ENCODE measurements at regions not wholly inside any gene's neighbourhood (a gene's known extent, or its start where the extent isn't known, plus 50 kb on each side); places are given as distances from the start of the nearest gene placed in this dataset.
"Not testable (repeated sequence)": the region's sequence is repeated elsewhere in the genome, so short reads cannot be mapped to it uniquely, and the experiment has no call there.

DNA sequence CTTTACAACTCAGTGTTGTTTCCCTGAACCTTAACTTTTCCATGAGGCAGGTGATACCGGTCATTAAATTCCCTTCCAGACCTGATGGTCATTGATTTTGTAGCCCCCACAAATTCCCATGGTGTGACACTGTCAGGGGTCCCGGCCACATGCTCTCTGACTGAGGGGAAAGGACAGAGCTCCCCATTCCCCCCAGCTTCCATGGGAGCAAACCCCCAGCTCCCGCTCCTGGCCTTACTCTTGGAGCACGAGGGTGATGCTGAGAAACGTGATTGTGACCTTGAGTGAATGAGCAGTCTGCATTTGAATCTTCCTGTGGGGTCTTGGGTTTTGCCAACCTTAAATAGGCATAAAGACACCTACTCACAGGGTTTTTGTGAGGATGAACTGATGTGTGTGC is 366.8 kb downstream of the RPS6KC1 start:
- no peak for DNase-seq

DNA sequence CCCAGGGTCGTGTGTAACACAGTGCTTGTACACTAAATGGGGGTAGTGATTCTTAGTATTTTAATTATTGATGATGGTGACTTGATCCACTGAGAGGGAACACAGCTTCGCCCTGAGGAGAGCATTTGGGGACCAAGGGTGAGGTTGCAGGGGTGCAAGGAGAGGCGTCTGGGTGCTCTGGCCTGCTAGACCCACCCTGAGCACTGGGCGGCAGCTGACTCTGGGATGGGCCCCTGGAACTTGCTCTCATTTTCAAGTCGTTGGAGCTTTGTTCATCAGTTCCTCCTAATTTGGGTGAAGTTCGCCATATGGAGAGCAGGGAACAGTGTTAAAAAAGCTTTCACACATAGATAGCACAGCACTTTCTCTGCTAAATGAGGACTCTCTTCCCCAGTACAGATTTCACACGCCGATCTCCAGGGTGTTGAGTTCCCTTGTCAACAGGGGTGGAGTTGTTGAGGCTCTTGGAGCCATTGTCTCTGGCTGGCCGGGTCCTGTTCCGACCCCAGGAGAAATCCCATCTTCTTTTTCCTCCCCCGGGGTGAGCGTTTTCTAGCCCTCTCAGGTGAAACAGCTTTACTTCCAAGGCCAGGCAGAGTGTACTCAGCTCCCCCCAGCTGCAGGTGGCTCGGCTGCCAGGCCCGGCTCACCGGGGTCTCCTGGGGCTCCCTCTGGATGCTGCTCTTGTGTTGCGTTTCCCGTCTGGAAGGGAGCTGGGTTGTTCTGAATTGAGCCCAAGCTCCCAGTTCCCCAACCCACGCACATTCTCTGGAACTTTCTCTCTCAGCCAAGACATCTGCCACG is 367.4 kb downstream of the RPS6KC1 start:
- DNase-seq: peak; percentile 11

DNA sequence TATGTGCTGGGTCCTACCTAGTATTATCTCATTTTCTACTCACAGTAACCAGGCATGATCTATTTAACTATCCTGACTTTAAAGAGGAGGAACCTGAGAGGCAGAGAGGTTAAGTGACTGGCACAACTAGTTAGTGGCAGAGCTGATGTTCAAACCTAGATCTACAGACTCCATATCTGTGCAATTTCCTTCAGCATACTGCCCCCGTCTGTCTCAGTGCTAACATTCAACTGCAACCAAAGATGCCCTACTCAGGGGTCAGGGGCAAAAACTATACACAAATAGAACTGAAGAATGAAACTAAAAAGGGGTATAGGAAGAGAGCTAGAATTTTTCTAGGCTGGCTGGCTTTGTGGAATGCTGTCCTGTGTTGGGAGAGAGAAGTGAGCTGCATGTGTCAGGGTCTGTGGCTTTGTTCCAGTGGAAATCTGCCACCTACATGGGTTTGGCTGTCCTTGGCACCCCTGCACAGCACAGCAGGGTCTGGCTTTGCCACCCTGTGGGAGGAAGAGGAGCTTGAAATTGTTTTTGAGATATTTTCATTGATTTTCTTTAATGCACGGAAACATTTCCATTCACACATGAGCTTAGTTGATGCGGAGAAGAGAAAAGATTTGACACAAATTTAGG is 368.5 kb downstream of the RPS6KC1 start:
- DNase-seq: no peak

DNA sequence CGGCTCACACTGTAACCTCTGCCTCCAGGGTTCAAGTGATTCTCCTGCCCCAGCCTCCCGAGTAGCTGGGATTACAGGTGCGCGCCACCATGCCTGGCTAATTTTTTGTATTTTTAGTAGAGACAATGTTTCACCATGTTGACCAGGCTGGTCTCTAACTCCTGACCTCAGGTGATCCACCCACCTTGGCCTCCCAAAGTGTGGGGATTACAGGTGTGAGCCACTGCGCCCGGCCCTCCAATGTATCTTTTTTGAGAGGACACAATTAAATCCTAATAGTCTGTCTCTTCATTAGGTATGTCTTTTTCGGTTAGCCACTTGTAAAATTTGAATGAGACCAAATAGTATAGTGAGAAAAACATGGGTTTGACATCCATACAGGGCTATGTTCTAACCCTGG is 370.1 kb downstream of the RPS6KC1 start:
- not testable (repeated sequence) for DNase-seq

DNA sequence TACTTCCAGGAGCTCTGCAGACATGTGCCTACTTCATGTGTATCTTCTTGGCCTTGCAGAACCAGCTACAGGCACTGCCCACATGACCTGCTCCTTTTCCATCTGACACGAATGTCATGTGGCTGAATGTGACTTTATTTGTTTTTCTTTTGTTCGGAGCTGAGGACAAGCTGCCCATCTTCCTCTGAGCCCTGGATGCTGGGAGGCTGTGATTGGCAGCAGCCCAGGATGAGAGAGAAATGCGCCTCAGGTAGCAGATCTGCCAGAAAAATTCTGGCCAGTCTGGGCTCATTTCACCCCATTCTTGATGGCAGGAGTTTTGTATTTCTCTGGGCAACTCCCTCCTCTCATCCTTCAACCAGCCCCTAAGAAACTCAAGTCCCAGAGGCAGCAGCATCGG is 372.0 kb downstream of the RPS6KC1 start:
- DNase-seq: no peak

DNA sequence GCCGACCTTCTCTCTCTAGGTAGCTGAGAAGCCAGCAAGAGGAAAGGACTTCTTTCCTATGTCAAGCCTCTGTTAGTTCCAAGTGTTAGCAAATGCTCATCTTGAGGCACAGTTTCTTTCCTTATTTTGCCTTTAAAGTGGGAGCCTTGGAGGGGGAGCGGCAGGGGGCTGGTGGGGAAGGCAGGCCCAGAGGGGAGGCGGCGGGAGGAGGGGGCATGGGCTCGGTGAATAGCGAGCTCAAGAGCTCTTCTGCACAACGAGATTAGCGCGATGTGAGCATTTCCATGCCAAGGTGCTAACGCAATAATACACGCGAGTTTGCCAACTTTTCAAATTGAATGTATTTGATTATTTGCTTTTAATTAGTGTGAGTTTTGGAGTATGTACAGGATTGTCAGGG is 372.6 kb downstream of the RPS6KC1 start:
- DNase-seq: no peak

DNA sequence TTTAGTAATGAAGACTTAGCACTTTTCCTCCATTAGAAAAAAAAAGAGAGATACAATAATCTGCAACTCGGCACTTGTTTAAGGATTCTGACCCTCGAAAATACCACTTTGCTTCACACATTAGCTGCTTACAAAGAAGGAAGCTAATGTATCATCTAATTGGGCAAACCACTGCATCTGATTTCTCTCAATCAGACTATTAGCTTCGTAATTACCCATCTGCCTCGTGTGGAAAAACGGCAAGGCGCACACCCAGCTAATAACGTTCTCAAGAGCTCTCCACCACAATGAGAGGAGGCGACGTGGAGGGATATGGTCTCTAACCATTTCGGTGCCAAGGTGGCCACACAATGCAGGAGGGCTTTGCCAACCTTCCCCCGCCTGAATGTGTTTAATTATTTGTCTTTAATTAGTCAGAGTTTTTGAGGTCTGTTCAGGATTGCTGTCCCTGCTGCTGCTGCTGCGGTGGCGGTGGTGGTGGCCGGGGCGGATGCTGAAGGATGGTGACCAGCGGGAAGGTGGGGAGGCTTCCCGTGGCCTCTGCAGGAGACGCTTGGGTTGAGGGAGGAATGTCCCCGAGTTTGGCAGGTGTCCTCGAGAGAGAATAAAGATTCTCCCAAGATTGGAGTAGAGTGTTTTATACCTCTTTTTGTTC is 374.5 kb downstream of the RPS6KC1 start:
- DNase-seq: no peak

DNA sequence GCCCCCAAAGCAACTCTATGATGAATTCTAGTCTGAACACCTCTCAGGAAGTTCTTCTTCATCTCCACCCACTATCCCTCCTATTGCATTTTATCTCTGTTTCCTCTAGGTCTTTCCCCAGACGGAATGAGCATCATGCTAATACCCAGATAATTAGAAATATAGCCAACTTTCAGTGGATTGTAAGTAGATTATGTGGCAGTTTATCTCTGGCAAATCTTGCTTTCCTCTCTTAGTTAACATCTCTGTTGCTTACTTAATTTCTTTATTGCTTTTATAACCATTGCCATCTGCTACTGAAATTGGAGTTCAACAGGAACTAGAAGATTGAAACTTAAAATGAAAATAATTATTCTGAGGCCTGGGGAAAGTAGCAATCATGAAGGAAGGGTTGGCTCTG is 378.6 kb downstream of the RPS6KC1 start:
- DNase-seq: no peak

DNA sequence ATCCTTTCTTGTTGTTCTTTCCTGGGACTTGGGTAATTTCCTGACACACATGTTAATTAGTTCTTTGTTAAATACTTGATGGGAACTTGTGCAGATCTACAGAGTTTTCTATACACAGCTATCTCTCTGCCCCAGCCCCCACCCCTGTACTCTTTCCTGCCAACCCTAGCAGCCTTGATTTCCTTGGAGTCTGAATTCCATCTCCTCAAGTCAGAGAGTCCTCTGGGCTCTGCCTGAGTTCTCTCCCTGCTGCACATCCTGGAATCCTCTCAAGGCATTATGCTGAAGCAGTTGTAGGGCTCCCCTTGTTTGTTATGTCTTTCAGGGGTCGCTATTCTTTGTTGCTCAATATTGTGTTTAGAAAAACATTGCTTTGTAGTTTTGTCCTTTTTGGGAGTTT is 384.7 kb downstream of the RPS6KC1 start:
- no peak for DNase-seq

DNA sequence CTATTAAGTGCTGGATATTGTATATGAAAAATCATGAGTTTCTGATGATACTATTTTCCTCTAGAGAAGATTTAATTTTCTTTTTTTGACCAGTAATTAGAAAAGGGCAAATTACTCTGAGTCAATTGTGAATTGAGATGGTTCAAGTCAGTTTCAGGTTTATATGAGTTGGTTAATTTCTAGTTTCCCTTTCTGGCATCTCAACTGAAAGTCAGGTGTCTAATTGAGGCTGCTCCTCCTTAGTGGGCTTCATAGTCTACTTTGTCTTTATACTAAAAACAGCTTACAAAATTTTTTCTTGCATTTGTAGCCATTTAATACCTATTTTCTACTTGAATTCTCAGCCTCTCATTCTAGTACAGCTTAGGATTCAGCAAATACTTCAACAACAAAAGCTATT is 387.3 kb downstream of the RPS6KC1 start:
- no peak for DNase-seq

DNA sequence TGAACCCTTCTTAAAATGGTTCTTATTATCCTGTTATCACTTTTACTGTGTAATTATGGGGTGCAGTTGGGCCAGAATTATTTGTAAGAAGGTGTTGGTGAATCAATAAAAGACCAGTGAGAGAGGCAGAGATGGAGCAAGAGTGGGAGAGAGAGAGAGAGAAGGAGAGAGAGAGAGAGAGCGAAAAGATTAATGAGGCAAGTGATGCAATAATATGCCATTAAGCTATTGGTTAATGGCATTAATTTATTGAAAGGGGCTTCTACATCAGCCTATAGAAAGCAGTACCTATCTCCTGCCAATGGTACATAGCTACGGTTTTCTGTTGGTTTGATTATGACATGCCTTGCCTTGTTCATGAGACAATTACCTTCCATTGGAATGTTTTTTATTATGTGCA is 388.7 kb downstream of the RPS6KC1 start:
- no peak for DNase-seq

DNA sequence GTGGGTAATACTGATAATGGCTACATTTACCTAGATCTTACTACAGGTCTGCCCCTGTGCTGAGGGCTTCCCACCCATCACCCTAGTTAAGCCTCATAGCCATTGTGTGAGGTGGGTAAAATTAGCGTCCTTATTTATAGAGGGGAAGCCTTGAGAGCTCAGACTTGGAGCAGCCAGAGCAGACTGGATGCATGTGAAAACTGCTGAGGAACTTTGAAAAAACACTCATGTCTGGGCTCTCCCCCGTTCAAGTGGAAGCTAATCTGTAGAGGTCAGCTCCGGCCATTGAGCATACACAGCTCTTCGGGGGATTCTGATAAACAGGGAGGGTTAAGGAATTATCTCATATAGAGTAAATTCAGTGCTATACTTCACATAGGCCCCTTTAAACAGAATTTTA is 389.7 kb downstream of the RPS6KC1 start:
- no peak for DNase-seq

DNA sequence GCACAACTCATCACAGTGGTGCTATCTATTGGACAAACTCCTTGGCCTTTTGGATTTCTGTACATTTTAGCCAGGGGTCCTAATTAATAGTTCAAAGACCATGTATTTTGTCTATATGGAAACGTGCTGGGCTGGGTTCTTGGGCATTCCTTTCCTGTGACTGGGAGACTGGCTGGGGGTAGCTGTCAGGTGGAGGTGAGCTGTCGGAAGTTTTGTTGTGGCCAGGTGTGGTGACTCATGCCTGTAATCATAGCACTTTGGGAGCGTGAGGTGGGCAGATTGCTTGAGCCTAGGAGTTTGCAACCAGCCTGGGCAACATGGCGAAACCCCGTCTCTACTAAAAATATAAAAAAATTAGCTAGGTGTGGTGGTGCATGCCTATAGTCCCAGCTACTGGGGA is 392.4 kb downstream of the RPS6KC1 start:
- DNase-seq: no peak

DNA sequence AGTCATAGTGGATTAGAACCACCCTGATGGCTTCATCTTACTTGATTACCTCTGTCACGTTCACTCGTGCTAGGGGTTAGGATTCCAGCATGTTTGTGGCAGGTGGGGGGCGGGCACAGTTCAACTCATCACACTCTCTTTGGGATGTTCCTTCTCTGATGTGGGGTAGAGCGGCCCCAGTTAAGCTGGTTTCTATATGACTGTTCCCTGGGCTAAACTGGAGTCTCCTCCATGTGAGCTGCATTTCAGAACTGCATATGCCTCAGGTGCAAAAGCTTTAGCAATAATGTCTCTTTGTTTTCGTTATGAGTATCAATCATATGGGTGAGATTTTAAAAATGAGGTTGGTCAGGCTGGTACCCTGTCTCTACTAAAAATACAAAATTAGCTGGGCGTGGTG is 393.2 kb downstream of the RPS6KC1 start:
- DNase-seq: no peak

DNA sequence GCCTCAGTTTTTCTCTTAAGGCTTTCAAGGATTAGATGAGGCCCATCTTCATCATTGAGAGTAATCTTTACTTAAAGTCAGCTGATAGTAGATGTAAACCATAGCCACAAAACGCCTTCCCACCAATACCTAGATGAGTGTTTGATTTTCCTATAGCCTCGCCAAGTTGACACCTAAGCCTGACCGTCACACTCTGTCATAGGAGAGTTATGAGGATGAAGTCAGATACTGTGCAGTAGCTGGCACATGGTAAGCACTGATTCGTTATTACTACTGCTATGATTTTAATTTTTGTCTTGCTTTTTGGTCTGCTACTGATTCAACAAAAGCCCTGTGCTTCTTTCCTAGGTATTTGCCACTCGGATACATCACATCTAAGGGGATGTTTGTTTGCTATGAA is 395.5 kb downstream of the RPS6KC1 start:
- no peak for DNase-seq

DNA sequence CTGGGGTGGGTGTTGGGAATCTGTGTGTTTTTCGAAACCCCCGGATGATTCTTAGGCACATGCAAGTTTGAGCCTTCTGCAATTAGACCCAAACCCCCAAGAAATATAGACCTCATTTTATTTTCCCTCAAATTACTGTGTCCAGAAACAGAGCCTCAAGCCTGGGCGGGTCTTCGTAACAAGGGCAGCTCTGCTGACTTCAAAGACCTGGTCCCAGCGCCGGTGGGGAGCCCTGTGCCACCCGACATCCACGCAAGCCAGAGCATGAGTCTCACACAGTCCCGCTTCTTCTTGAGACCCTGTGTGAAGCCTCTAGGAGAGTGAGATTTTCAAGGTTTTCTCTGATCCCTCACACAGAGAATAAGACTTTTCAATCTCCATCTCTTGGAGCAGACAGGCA is 397.3 kb downstream of the RPS6KC1 start:
- DNase-seq: no peak

DNA sequence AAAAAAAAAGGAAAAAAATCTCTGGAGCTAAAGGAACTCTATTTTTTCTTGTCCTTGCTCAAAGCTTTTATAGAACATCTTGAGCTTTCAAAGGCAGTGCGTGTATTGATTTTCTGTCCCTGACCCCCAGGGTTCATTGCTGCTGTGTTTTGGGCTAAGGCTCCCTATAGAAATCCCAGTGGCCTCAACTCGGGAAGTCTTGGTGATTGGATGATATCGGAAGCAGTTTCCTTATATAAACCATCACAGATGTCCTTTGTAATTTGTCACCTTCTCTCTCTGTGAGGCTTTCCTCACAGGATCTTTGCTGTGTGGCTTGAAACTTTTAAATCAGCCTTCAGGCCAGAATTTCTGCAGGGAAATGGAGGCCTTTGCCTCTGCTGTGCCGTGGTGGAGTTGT is 397.7 kb downstream of the RPS6KC1 start:
- no peak for DNase-seq

DNA sequence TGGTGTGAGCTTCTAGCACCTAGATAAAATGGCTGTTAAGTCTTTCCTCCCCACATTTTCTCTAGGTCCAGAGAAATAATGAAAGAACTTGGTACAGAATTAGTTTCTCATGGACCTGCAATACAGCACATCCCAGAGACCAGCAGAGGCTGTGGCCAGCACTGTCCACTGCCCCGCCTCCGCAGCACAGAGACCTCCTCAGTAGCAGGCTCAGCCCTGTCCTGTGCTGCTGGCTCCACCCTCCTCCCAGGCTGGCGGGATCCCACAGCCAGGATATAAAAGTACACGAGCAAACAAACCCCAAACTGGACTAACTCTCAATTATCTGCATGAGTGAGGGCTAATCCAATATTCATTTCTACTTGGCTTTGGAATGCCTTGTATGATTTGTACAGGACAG is 401.5 kb downstream of the RPS6KC1 start:
- no peak for DNase-seq

DNA sequence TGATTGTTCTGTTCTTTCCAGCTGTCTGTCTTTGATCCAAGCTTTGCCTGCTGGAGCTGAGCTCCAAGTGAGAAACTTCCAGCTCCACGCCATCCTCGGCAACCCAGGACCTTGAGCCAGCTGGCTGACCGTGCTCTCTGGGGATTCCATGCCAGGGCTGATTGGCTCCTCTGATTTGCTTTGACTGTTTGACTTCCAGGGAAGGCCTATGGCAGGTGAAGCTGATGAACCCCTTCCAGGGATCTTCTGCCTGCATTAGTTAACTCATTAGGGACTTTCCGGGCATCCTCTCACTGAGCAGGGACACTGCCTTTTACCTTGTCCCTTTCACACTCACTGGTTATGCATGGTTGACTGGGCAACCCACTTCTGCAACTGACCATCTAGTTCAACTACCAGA is 406.1 kb downstream of the RPS6KC1 start:
- no peak for DNase-seq

DNA sequence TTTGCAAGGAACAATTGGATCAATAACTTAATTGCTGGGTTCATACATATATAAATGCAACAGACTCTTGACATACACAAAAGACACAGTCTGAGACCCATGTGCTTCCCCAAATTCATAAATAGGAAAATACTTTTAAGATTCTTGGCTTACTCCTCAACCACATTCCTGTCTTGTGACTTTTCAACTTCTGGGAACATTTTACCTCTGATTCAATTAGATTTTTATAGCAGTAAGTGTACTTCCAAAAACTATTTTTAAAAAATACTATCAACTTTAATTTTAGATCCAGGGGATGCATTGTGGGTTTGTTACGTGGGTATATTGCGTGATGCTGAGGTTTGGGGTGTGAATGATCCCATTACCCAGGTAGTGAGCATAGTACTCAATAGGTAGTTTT is 406.7 kb downstream of the RPS6KC1 start:
- DNase-seq: no peak

DNA sequence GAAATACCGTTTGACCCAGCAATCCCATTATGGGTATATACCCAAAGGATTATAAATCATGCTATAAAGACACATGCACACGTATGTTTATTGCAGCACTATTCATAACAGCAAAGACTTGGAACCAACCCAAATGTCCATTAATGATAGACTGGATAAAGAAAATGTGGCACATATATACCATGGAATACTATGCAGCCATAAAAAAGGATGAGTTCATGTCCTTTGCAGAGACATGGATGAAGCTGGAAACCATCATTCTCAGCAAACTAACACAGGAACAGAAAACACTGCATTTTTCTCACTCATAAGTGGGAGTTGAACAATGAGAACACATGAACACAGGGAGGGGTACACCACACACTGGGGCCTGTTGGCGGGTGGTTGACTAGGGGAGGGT is 411.3 kb downstream of the RPS6KC1 start:
- DNase-seq: not testable (repeated sequence)

DNA sequence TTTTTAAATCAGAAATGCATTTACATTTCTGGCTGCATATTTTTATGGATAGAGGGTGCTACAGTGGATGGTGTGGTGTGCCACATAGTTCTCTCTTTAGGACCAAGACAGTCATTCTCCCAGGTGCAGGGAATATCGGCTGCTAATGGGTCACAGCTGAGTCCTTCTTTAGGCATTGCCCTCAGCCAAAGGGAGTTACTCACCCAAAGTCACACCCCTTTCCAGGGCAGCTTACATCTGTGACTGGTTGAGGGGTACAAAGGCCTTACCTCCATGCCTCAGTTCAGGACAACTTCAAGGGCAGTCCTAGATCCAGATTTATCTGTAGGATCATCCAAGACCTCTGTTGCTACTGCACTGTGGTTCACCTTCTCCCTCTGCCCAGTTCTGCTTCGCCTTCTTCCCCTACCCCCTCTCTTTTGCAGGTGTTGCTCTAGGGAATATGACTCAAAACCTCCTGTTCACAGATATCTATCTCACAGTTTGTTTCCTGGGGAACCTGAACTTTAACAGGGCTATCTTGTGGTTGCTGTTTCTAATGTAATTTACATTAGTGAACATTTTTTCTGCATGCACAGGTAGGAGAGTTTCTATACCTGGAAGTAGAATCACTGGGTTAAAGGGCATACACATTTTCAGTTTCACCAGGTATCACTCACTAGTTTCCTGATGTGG is 413.9 kb downstream of the RPS6KC1 start:
- no peak for DNase-seq

DNA sequence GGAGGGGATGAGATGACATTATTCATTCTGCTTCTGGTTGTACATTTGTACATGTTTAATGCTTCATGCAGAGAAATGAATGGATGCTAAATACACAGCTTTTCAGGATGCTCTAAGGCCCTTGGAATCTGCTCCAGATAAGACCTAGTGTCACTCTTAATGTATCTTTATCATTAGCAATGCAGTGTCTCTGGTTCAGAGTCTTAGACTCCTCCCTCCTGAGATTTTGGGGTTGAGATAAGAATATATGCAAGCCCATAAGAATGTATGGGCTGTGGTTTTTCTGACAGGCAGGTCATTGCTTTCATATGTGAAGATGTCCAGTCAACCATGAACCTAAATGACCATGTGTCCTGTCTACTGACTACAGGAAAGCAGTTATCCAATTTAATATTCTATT is 415.5 kb downstream of the RPS6KC1 start:
- no peak for DNase-seq

Data from occipital lobe (tissue), 1 donor.